NB4 (cell line): ENCODE measurements at regions not wholly inside any gene's neighbourhood (a gene's known extent, or its start where the extent isn't known, plus 50 kb on each side); places are given as distances from the start of the nearest gene placed in this dataset.

Experiments
- DNase-seq: peaks from one replicate; pipeline ENCODE4 v3.0.0; 2010; ENCODE audit warnings: low read depth
- H3K4me3 ChIP-seq: one replicate; pipeline ENCODE4 v1.5.1; 2011; ENCODE audit warnings: mild to moderate bottlenecking, low read depth, low read length, moderate library complexity
- CTCF ChIP-seq: IDR thresholded peaks from one replicate; pipeline ENCODE4 v1.5.1; 2012; ENCODE audit warnings: low read depth, low read length
- MAX ChIP-seq: IDR thresholded peaks from 2 replicates; pipeline ENCODE4 v1.6.1; 2011; ENCODE audit warnings: low read depth, low read length
- MYC ChIP-seq: IDR thresholded peaks from 2 replicates; pipeline ENCODE4 v1.6.1; 2011; ENCODE audit warnings: low read depth, low read length
- POLR2A ChIP-seq: IDR thresholded peaks from 2 replicates; pipeline ENCODE4 v1.6.1; 2011; ENCODE audit warnings: mild to moderate bottlenecking; ENCODE audit not compliant: insufficient read length; ENCODE audit errors: extremely low read depth

GRCh38 chrX:80335062-80335830 lies 85.0 kb upstream of the TENT5D start:
- TF ChIP-seq POLR2A (no peak), MAX (no peak), CTCF (no peak), MYC (no peak)
- DNase-seq: no peak
- no peak overlapping the region for H3K4me3 ChIP-seq

- no peak for TF ChIP-seq MAX
- no peak for TF ChIP-seq CTCF
- no peak for TF ChIP-seq MYC
- no peak for TF ChIP-seq POLR2A
- DNase-seq: no peak
These were observed 65.2 kb upstream of the TENT5D start for GRCh38 chrX:80354966-80355465.

More at GRCh38 chrX:80354966-80355465, 65.2 kb upstream of the TENT5D start:
- H3K4me3 ChIP-seq: no peak overlapping the region
